Osteoblast (primary cell): ENCODE measurements at regions not wholly inside any gene's neighbourhood (a gene's known extent, or its start where the extent isn't known, plus 50 kb on each side); places are given as distances from the start of the nearest gene placed in this dataset.

Experiments used
- DNase-seq: peaks from one replicate; pipeline ENCODE4 v3.0.0; 2011; ENCODE audit warnings: low spot score, mixed read lengths; ENCODE audit not compliant: insufficient read length; ENCODE audit errors: missing footprints
- H2AFZ ChIP-seq: 2 replicates; pipeline ENCODE4 v1.6.0; 2011; ENCODE audit warnings: mild to moderate bottlenecking, low read length
- H3K27ac ChIP-seq: 2 replicates; pipeline ENCODE4 v1.5.1; 2011; ENCODE audit warnings: mild to moderate bottlenecking, low read depth, low read length, moderate library complexity
- H3K27me3 ChIP-seq: 2 replicates; pipeline ENCODE4 v1.6.0; 2012; ENCODE audit warnings: mild to moderate bottlenecking, control low read depth, inconsistent platforms, low read length, moderate library complexity; ENCODE audit not compliant: insufficient read depth
- H3K36me3 ChIP-seq: 2 replicates; pipeline ENCODE4 v1.5.1; 2011; ENCODE audit warnings: mild to moderate bottlenecking, low read length, control low read depth, moderate library complexity; ENCODE audit not compliant: insufficient read depth
- H3K4me1 ChIP-seq: 2 replicates; pipeline ENCODE4 v1.5.1; 2011; ENCODE audit warnings: mild to moderate bottlenecking, low read length, control low read depth, moderate library complexity; ENCODE audit not compliant: insufficient read depth
- H3K4me2 ChIP-seq: 2 replicates; pipeline ENCODE4 v1.6.0; 2011; ENCODE audit warnings: mild to moderate bottlenecking, low read length; ENCODE audit not compliant: insufficient read depth
- H3K4me3 ChIP-seq: fragments of 200-600 bp; sonication (generic); 3 replicates; pipeline ENCODE4 v1.5.1; 2012; ENCODE audit warnings: mild to moderate bottlenecking, low read length, inconsistent platforms; ENCODE audit not compliant: insufficient read depth
- H3K79me2 ChIP-seq: 2 replicates; pipeline ENCODE4 v1.6.0; 2012; ENCODE audit warnings: mild to moderate bottlenecking, low read length, control low read depth, inconsistent platforms; ENCODE audit not compliant: insufficient read depth
- H3K9me3 ChIP-seq: 2 replicates; pipeline ENCODE4 v1.5.1; 2011; ENCODE audit warnings: low read depth, low read length, control low read depth
- H4K20me1 ChIP-seq: 2 replicates; pipeline ENCODE4 v1.6.0; 2012; ENCODE audit warnings: mild to moderate bottlenecking, low read length, control low read depth; ENCODE audit not compliant: insufficient read depth
- TF ChIP-seq, protein P1 (sequence below): IDR thresholded peaks from 2 replicates; pipeline ENCODE4 v1.5.1; 2011; ENCODE audit warnings: mild to moderate bottlenecking, low read depth, low read length, moderate library complexity; ENCODE audit errors: extremely low read depth

DNA sequence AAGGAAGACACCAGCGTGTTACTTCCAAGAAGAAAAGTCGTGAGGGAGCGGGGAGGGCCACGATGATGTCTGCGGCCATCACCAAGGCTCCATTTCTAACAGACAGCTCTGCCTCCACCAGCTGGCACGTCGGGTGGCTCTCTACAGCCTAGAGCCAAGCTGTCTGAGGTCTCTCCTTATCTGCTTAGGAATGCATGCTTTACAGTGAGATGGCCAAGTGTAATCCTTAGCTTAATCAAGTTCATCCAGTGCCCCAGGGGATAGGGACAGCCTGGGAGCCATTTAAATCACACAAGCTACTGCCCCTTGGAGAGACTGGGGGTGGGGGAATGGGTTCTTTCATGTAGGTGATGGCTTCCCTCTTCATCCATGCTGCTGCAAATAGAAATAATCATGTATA, 213.8 kb upstream of the CST7 start:
- H3K27me3 ChIP-seq, result no peaks in the 10 kb centered on the region
- no peak overlapping the region for H2AFZ ChIP-seq
- TF ChIP-seq, protein P1, sequence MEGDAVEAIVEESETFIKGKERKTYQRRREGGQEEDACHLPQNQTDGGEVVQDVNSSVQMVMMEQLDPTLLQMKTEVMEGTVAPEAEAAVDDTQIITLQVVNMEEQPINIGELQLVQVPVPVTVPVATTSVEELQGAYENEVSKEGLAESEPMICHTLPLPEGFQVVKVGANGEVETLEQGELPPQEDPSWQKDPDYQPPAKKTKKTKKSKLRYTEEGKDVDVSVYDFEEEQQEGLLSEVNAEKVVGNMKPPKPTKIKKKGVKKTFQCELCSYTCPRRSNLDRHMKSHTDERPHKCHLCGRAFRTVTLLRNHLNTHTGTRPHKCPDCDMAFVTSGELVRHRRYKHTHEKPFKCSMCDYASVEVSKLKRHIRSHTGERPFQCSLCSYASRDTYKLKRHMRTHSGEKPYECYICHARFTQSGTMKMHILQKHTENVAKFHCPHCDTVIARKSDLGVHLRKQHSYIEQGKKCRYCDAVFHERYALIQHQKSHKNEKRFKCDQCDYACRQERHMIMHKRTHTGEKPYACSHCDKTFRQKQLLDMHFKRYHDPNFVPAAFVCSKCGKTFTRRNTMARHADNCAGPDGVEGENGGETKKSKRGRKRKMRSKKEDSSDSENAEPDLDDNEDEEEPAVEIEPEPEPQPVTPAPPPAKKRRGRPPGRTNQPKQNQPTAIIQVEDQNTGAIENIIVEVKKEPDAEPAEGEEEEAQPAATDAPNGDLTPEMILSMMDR, result no peak
- H3K79me2 ChIP-seq, result no peaks in the 10 kb centered on the region
- H3K36me3 ChIP-seq, result no peaks in the 10 kb centered on the region
- H3K4me1 ChIP-seq, result no peaks in the 10 kb centered on the region
- no peak overlapping the region for H3K4me3 ChIP-seq
- no peak overlapping the region for H3K4me2 ChIP-seq
- no peak for DNase-seq
- H3K9me3 ChIP-seq, result no peaks in the 10 kb centered on the region
- no peaks in the 10 kb centered on the region for H4K20me1 ChIP-seq
- no peak overlapping the region for H3K27ac ChIP-seq

DNA sequence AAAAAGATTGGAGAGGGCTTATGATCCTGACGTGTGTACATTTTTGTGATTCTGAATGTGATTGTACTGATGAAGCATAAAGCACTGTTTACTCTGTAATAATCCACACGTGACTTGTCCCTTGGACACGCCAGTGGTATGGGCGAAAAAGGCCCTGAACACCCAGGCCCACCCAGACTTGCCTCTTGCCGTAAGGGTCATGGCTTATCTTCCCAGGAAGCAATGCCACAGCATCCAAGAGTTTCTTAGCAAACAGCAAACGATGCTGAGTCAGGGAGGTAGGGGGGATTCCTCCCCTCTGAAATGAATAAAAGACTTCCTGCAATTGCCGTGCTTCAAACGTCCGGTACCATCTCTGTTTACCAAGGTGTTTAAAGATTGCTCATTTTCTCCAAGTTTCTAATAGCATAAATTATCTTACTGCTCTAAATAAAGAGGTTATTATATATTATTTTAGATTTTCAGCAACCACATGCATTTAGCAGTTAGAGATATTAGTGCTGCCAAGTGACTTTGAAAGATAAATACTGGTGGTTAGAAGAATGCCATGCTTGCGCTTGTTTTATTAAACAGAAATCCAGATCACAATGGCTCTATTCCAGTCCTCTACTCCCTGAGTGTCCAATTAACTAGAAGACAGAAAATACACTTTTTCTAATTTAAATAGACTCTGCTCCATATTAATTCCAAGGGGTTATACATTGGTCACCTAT, 212.8 kb upstream of the CST7 start:
- H3K4me2 ChIP-seq, result no peak overlapping the region
- no peaks in the 10 kb centered on the region for H3K27me3 ChIP-seq
- H3K36me3 ChIP-seq, result no peaks in the 10 kb centered on the region
- no peak overlapping the region for H3K4me3 ChIP-seq
- H3K4me1 ChIP-seq, result no peaks in the 10 kb centered on the region
- DNase-seq, result no peak
- H3K9me3 ChIP-seq, result no peaks in the 10 kb centered on the region
- H3K27ac ChIP-seq, result no peak overlapping the region
- TF ChIP-seq, protein P1, result no peak
- no peaks in the 10 kb centered on the region for H4K20me1 ChIP-seq
- H2AFZ ChIP-seq, result no peak overlapping the region
- no peaks in the 10 kb centered on the region for H3K79me2 ChIP-seq

DNA sequence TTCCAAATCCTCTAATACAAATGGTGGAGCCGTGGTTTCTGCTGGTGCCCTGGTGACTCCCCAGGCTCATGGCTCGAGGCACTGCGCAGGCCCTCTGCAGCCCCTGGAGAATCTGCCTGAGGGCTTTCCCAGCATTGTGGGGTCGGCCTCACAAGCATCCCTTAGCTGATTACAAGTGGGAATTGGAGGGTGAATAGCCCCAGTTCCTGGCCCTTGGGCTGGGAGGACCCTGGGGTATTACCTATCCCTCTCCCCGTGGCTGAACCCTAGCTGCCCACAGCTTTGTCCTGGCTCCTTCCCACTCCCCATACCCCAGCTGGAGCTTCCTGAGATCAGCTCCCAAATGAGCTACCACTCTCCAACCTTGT, 212.2 kb upstream of the CST7 start:
- Histone ChIP-seq H3K27me3 (no peaks in the 10 kb centered on the region), H3K36me3 (no peaks in the 10 kb centered on the region), H2AFZ (no peak overlapping the region), H3K4me3 (no peak overlapping the region), H3K27ac (no peak overlapping the region), H3K9me3 (no peaks in the 10 kb centered on the region), H4K20me1 (no peaks in the 10 kb centered on the region), H3K79me2 (no peaks in the 10 kb centered on the region), H3K4me2 (no peak overlapping the region), H3K4me1 (no peaks in the 10 kb centered on the region)
- TF ChIP-seq, protein P1, result no peak
- DNase-seq, result no peak

DNA sequence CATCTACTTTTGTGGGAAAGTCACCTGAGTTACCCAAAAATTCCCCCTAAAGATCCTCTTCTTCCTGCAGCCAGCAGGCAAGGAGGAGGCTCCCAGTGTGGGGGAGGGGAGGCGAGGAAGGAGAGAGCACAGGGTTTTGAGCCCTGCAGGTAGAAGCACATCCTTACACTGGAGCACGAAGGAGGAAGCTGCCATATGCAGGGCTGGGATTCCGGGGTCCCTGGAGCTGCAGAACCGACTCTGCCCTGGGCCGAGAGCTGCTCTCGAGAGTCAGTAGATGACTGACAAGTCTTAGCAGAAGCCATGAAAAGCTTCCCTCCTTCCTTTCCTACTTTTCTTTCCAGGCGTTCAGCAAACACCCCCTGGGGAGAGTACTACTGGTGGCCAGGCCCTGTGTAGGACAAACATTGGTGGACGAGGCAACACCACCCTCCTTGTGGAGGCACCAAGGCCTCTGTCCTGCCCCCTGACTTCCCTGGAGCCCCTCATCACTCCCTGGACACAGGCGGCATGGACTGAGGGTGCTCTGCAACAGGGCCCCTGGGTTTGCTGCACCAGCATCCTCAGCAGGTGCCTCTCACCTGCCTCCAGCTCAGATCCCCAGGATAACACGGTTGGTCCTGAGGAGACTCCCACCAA, 211.7 kb upstream of the CST7 start:
- Histone ChIP-seq H3K27me3 (no peaks in the 10 kb centered on the region), H3K4me3 (no peak overlapping the region), H3K79me2 (no peaks in the 10 kb centered on the region), H3K4me2 (no peak overlapping the region), H3K36me3 (no peaks in the 10 kb centered on the region), H3K27ac (no peak overlapping the region), H3K9me3 (no peaks in the 10 kb centered on the region), H2AFZ (no peak overlapping the region), H3K4me1 (no peaks in the 10 kb centered on the region), H4K20me1 (no peaks in the 10 kb centered on the region)
- DNase-seq, result no peak
- TF ChIP-seq, protein P1, result no peak
